GM10266 (cell line): ENCODE measurements at regions not wholly inside any gene's neighbourhood (a gene's known extent, or its start where the extent isn't known, plus 50 kb on each side); places are given as distances from the start of the nearest gene placed in this dataset.
"Not testable (repeated sequence)": the region's sequence is repeated elsewhere in the genome, so short reads cannot be mapped to it uniquely, and the experiment has no call there.

Experiments used
- DNase-seq: peaks from one replicate; pipeline ENCODE4 v3.0.0; 2012; ENCODE audit errors: extremely low spot score
- TF ChIP-seq, protein P1 (sequence below): IDR thresholded peaks from 2 replicates; pipeline ENCODE4 v1.5.1; 2012; ENCODE audit warnings: mild to moderate bottlenecking, low read depth; ENCODE audit not compliant: control insufficient read depth, insufficient read depth; ENCODE audit errors: missing control alignments

GRCh38 chr2:106323337-106324013 lies 129.4 kb upstream of the UXS1 start:
- no peak for DNase-seq
- TF ChIP-seq, protein P1, sequence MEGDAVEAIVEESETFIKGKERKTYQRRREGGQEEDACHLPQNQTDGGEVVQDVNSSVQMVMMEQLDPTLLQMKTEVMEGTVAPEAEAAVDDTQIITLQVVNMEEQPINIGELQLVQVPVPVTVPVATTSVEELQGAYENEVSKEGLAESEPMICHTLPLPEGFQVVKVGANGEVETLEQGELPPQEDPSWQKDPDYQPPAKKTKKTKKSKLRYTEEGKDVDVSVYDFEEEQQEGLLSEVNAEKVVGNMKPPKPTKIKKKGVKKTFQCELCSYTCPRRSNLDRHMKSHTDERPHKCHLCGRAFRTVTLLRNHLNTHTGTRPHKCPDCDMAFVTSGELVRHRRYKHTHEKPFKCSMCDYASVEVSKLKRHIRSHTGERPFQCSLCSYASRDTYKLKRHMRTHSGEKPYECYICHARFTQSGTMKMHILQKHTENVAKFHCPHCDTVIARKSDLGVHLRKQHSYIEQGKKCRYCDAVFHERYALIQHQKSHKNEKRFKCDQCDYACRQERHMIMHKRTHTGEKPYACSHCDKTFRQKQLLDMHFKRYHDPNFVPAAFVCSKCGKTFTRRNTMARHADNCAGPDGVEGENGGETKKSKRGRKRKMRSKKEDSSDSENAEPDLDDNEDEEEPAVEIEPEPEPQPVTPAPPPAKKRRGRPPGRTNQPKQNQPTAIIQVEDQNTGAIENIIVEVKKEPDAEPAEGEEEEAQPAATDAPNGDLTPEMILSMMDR, result no peak

DNA sequence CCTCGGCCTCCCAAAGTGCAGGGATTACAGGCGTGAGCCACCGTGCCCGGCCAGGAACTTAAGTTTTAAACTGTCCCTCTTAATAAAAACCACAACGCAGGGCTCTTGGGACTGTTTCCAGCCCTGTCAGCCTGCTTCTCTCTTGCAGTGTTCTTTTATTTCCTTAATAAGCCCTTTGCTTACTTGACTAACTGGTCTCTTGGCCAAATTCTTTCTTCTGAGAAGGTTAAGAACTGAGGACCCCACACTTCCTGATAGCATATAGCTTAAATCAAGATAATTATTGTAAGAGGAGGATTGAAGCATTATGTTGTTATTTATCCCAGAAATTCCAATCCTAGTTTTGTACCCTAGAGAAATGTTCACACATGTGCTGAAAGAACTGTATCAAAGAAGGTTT lies 128.2 kb upstream of the UXS1 start:
- TF ChIP-seq, protein P1, result no peak

DNA sequence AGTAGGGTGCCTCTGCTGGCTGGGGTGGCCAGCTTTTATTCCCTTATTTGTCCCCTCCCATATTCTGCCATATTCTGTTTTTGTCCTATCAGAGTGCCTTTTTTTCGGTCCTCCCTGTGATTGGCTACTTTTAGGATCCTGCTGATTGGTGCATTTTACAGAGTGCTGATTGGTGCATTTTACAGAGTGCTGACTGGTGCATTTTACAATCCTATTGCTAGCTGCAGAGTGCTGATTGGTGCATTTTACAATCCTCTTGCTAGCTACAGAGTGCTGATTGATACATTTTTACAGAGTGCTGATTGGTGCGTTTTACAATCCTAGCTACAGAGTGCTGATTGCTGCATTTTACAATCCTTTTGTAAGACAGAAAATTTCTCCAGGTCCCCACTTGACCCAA lies 126.3 kb upstream of the UXS1 start:
- DNase-seq, result not testable (repeated sequence)

More for the DNA sequence above, 128.2 kb upstream of the UXS1 start:
- no peak for DNase-seq

- no peak for DNase-seq
- TF ChIP-seq, protein P1, result no peak
Observed at GRCh38 chr2:106316915-106317314, 122.8 kb upstream of the UXS1 start.

DNA sequence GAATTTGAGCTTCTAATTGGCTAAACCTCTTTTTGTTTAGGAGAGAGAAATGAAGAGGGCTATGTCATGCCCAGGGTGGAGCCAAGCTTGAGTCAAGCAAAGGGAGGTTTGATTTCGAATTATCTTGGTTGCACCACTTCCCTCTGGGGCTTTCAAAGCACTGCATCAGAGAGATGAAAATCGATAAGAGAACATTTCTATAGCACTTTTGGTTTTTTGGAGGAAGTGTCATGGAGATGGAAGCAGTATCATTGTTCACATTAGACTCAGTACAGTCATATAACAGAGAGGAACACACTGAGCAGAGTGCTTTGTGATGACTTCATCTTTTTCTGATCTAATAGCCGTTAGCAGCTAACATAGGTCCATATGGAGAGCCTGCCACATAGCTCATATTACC lies 120.3 kb upstream of the UXS1 start:
- TF ChIP-seq, protein P1, result no peak
- no peak for DNase-seq

DNA sequence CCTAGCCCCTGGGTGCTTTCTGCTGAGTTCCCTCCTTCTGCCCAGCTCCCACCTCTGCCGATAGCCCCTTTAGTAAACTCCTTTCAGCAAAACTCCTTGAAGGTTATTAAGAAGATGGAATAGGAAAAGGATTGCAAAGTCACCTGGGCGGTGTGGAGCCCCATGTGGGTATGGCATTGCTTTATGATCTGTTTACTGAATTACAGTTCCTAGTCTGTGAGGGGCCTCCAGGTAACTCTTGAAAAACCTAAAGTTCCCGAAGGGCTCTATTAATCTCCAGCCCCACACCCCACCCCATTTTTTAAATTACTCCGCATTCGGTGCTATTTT lies 116.9 kb upstream of the UXS1 start:
- DNase-seq, result no peak

DNA sequence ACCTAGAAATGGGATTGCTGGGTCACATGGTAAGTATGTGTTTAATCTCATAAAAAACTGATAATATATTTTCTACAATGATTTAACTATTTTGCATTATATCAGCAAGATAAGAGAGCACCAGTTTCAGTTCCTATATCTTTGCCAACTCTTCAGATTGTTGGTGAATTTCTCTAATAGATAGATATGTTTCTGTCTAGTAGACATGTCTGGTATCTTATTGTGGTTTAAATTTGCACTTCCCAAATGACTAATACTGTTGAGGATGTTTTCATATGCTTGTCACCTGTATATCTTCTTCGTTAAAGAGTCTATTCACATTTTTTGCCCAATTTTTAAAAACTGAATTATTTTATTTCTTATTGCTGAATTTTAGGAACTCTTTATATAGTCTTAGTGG lies 113.8 kb upstream of the UXS1 start:
- TF ChIP-seq, protein P1, result no peak
- DNase-seq, result no peak

More for the DNA sequence above, 116.9 kb upstream of the UXS1 start:
- TF ChIP-seq, protein P1, result no peak

GRCh38 chr2:106306387-106306786 lies 112.3 kb upstream of the UXS1 start:
- no peak for DNase-seq
- TF ChIP-seq, protein P1, result no peak
